Pancreas (tissue), 10 donors: ENCODE measurements at regions not wholly inside any gene's neighbourhood (a gene's known extent, or its start where the extent isn't known, plus 50 kb on each side); places are given as distances from the start of the nearest gene placed in this dataset.
"Not testable (repeated sequence)": the region's sequence is repeated elsewhere in the genome, so short reads cannot be mapped to it uniquely, and the experiment has no call there.

ENCODE experiments used
- ATAC-seq, 4 donors: fragments of 200-7000 bp; cut with Tn5 transposase; one replicate each; pipeline versions ENCODE4 v1.8.0 to v1.9.1; 2020; ENCODE audit warnings: mild to moderate bottlenecking in 4 of 4, moderate library complexity in 4 of 4
- DNase-seq, 6 donors: peaks; one replicate each; pipeline ENCODE4 v3.0.0-alpha.2; 2020
- FAIRE-seq: peaks from 2 replicates; lab custom pipeline; 2012; peaks lifted over from hg19 to GRCh38; lab: Jason Lieb, UNC
- H3K27ac ChIP-seq, 4 donors: fragments of 200-600 bp; sonication (generic); 1 replicate in 3 of 4; 2 replicates in 1 of 4; pipeline versions ENCODE4 v1.5.0 to v1.8.0; 2020
- H3K27me3 ChIP-seq, 4 donors: fragments of 200-600 bp; one replicate each; pipeline ENCODE4 v1.8.0; 2021
- H3K36me3 ChIP-seq, 3 donors: fragments of 200-600 bp; sonication (generic) in 1 of 3; one replicate each; pipeline versions ENCODE4 v1.5.0 to v1.8.0; 2020 to 2021
- H3K4me1 ChIP-seq, 3 donors: fragments of 200-600 bp; one replicate each; pipeline ENCODE4 v1.8.0; 2021
- H3K4me3 ChIP-seq, 4 donors: fragments of 200-600 bp; sonication (generic) in 2 of 4; one replicate each; pipeline versions ENCODE4 v1.5.0 to v1.8.0; 2020 to 2021
- H3K9me3 ChIP-seq, 4 donors: fragments of 200-600 bp; one replicate each; pipeline ENCODE4 v1.8.0; 2021
- CTCF ChIP-seq, 4 donors: fragments of 200-600 bp; sonication (generic) in 3 of 4; IDR thresholded peaks; one replicate each; pipeline versions ENCODE4 v1.5.0 to v1.8.0; 2021; ENCODE audit warnings: antibody characterized with exemption in 4 of 4
- WGBS, 2 donors: extraction: QIAGEN DNeasy Blood & Tissue Kit; methylation state at CpG; one replicate each; pipeline ENCODE4 v1.1.7; 2013; 5-methylcytosine and 5-hydroxymethylcytosine counted together
- intact Hi-C, 3 donors: fragments of 100-400 bp; cut with DNase I; formaldehyde crosslinking; loops; one replicate each; pipeline versions ENCODE4 v1.11.1 to v1.14.2; 2022
- donor health status: healthy with polysubstance abuse.
- donor health status: DM: no; HTN: no; CAD: no; lungs with moderate emphysema.
- donor health status: DM: no; HTN: no; CAD: no.
- donor health status: control.
- donor health status: control.
- donor health status: Bipolar disorder and iron deficiency.
- donor health status: DM: yes; HTN: yes; CAD: no.
- donor health status: DM: no; HTN: no; CAD: no.
- donor health status: DM: no; HTN: no; CAD: no.
- donor health status: DM: yes; HTN: yes; CAD: no.

- FAIRE-seq (no peak), DNase-seq (no peak), ATAC-seq (no peak)
- 57 to 71% methylated on average over 2 of the region's 2 CpGs for WGBS, 2 donors
- H3K27ac ChIP-seq = no peak overlapping the region
- no peaks in the 10 kb centered on the region for H3K4me1 ChIP-seq
- H3K27me3 ChIP-seq = no peaks in the 10 kb centered on the region
- no peaks in the 10 kb centered on the region for H3K36me3 ChIP-seq
- intact Hi-C loops = no loop called here
- H3K9me3 ChIP-seq = no peaks in the 10 kb centered on the region
- no peak overlapping the region for H3K4me3 ChIP-seq
- TF ChIP-seq CTCF (IDR thresholded peaks at IDR 0.05) = no peak
Measured at GRCh38 chr4:125791896-125792295, 477.1 kb downstream of the FAT4 start.

GRCh38 chr4:125794989-125795388, 480.2 kb downstream of the FAT4 start:
- 45 to 63% methylated on average over 1 of the region's 1 CpG for WGBS, 2 donors
- TF ChIP-seq CTCF (IDR thresholded peaks at IDR 0.05) = no peak
- no peak overlapping the region for H3K27ac ChIP-seq
- no peak overlapping the region for H3K4me3 ChIP-seq
- intact Hi-C loops = no loop called here
- H3K4me1 ChIP-seq = no peaks in the 10 kb centered on the region
- no peak for ATAC-seq
- no peaks in the 10 kb centered on the region for H3K36me3 ChIP-seq
- no peak for FAIRE-seq
- no peaks in the 10 kb centered on the region for H3K9me3 ChIP-seq
- no peaks in the 10 kb centered on the region for H3K27me3 ChIP-seq
- DNase-seq = no peak

DNA sequence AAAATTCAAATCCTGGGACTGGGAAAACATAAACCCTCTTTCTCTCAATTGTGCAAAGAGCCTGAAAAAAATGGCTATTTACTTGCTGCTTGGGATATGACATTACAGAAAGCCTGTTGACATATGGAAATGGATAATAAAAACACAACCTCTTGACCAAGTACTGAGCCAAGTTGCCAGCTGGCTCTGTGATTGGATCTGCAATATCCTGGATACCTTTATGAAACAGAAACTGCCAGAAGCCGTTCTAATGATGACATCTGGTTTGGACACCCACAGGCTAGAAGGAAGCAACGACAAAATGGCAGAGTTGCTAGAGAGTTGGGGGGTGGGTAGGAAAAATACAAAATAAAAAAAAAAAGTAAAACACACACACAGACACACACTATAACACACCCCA, 481.4 kb downstream of the FAT4 start:
- no peak for ATAC-seq
- FAIRE-seq = no peak
- no peak for DNase-seq
- Histone ChIP-seq H3K9me3 (no peaks in the 10 kb centered on the region), H3K36me3 (no peaks in the 10 kb centered on the region), H3K27me3 (no peaks in the 10 kb centered on the region), H3K4me3 (no peak overlapping the region), H3K4me1 (no peaks in the 10 kb centered on the region), H3K27ac (no peak overlapping the region)
- intact Hi-C loops = no loop called here
- TF ChIP-seq CTCF (IDR thresholded peaks at IDR 0.05) = no peak
- WGBS, 2 donors = 62 to 84% methylated on average over 2 of the region's 2 CpGs

- H3K27ac ChIP-seq, intact Hi-C loops, DNase-seq, H3K4me3 ChIP-seq, ATAC-seq, H3K4me1 ChIP-seq, H3K36me3 ChIP-seq, H3K9me3 ChIP-seq, H3K27me3 ChIP-seq, FAIRE-seq: not testable (repeated sequence)
- WGBS, 2 donors = 67 to 69% methylated on average over 4 of the region's 4 CpGs
Measured at GRCh38 chr4:125797621-125798020, 482.9 kb downstream of the FAT4 start.

DNA sequence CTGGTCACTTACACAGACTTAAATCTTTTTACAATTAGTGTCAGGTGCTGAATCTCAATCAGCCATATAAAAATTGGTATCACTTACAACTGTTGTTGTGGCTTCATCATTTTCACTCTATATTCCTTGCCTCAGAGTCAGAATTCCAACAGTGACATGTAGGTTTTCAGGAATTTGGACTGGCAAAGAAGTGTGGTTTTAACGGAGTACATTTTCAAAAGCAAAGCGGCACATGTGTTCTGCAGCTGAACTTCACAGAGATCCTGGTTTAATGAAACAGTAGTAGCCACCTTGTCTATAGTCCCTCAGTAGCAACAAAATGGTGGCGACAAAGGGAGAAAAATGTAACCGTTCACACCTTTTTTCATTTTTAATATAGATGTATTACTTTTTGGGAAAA, 486.6 kb downstream of the FAT4 start:
- FAIRE-seq (no peak), ATAC-seq (no peak), DNase-seq (no peak)
- 88 to 90% methylated on average over 4 of the region's 4 CpGs for WGBS, 2 donors
- no peak for TF ChIP-seq CTCF (IDR thresholded peaks at IDR 0.05)
- H3K4me3 ChIP-seq = no peak overlapping the region
- no peaks in the 10 kb centered on the region for H3K36me3 ChIP-seq
- intact Hi-C loops = no loop called here
- no peaks in the 10 kb centered on the region for H3K9me3 ChIP-seq
- H3K27ac ChIP-seq = no peak overlapping the region
- H3K27me3 ChIP-seq = no peaks in the 10 kb centered on the region
- no peaks in the 10 kb centered on the region for H3K4me1 ChIP-seq

DNA sequence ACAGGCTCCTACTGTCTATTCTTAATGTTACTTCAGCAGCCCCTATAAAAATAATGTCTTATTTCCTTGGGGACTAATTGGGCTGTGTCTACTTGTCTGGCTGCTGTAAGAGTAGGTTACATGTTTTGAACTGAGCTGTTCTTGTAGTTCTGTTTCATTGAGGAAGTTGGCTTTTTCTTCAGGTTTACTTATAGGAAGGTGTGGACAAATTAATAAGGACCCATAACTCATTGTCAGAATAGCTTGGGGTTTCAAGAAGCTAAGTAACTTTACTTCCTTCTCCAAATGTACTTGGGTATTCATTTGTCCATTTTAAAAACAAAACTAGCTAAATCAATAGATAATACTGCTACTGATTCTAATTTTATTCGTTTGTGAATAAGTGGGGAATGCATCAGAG, 487.2 kb downstream of the FAT4 start:
- FAIRE-seq = no peak
- intact Hi-C loops = no loop called here

More for the DNA sequence above, 487.2 kb downstream of the FAT4 start:
- Histone ChIP-seq H3K4me3 (no peak overlapping the region), H3K36me3 (no peaks in the 10 kb centered on the region), H3K4me1 (no peaks in the 10 kb centered on the region), H3K9me3 (no peaks in the 10 kb centered on the region), H3K27me3 (no peaks in the 10 kb centered on the region), H3K27ac (no peak overlapping the region)
- no peak for TF ChIP-seq CTCF (IDR thresholded peaks at IDR 0.05)
- ATAC-seq = no peak
- 36 to 44% methylated on average over 1 of the region's 1 CpG for WGBS, 2 donors
- no peak for DNase-seq
